ENCODE measurements at regions not wholly inside any gene's neighbourhood (a gene's known extent, or its start where the extent isn't known, plus 50 kb on each side); places are given as distances from the start of the nearest gene placed in this dataset.
"Not testable (repeated sequence)": the region's sequence is repeated elsewhere in the genome, so short reads cannot be mapped to it uniquely, and the experiment has no call there.

- DNase-seq (ENCODE audit: low spot score): no peak
These were observed 115.6 kb upstream of the SPIN4 start for GRCh38 chrX:63466690-63467089.

DNA sequence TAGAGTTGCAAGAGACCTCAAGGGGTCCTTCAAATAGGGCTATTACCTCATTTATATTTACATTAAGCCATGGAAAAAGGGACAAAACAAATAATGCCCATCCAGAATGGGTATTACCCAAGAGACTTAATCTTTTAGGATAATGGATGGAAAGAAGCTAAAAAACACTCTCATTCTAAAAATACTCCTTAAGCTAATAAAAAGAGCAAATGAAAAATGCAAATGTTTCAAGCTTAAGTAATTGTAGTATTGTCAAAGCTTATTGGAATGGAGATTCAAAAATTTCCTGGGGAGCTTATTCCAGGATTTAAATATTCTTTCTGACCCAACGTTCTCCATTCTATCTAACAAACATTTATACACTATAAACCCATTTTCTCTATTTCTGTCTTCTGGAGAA lies 107.8 kb upstream of the SPIN4 start:
- no peak for DNase-seq (ENCODE audit: low spot score)

DNA sequence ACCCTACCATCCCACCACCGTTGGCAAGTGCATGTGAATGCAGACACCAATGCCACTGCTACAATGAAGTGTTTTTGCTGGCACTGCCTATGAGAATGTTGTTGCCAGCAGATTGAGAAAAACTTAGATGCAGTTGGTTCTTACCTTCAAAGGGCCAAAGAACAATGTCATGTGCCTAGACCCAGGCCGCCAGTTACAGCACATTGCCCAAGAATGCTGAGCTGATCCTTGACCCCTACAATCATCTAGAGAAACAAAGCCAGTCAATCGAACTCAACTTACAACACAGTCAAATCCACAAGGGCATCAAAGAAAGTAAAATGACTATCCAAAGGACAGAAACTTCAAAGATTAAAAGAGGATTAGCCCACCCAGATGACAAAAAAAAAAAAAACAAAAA lies 102.4 kb upstream of the SPIN4 start:
- DNase-seq (ENCODE audit: low spot score): no peak

DNA sequence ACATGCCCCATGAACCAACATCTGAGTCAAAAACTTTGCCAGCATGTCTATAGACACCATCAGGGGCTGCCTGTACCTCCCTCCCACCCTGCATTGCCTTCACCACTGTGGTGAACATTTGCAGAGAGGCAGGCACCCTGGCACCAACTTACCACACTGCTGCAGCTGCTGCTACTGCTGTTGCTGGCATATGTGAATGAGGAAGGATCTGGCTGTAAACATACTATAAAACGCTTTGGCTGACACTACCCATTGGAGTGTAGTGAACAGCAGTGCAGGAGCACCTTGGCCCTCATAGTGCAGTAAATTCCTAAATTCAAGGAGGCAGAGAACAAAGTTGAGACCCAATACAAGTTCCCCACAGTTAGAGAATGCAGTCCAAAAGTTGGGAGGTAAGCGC lies 90.6 kb upstream of the SPIN4 start:
- DNase-seq (ENCODE audit: low spot score): no peak

- DNase-seq (ENCODE audit: low spot score): no peak
These were observed 88.4 kb upstream of the SPIN4 start for GRCh38 chrX:63439580-63439979.

DNA sequence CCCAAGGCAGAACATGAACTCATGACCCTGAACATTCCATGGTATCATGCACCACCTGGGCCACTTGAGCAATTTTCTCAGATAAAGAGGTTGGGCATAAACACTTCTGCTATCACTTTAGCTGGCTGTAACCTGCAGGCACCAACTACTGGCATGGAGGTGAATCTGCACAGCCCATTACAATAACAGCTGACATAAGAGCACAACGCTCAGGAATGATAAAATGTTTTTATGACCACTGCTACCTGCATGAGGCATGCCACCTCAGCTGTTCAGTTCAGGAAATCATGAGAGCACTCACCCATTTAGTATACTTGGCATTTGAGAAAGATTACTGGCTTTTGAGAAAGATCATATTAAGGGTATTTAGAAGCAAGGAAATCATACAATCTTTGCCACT lies 85.7 kb upstream of the SPIN4 start:
- no peak for DNase-seq (ENCODE audit: low spot score)

DNA sequence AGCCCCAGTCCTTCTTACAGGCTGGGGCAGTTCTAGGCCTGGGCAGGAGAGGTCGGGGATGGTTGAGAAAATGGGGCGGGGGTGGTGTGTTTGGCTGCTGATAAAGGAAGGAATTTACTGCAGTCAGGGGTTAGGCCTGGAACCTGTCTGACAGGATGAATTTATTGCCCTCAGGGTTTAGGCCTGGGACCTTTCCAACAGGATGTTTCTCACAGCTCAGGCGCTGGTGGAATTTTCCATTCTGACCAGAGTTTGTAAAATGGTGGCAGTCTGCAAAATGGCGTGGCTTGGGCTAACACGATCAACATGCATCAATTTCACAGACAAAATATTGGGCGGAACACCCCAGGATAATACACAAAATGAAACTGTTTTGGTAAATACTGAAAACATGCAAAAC lies 83.5 kb upstream of the SPIN4 start:
- no peak for DNase-seq (ENCODE audit: low spot score)

DNA sequence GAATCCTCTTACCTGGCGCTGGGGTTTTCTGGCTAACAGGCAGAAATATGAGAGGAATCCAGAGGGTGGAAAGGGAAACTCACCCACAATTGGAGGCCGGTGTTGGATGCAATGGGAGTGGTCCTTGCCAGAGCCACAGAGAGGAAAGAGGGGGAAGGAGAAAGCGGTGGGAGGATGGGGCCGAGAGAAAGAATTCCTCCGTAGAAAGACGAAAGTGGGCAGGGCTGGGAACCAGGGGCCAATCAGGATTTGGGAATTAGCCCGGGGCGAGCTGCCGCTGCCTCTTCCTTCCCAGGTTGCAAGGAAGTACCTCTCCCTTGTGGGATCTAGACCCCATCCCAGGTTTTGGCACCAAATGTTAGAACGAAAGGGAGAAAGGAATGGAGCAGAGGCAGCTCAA lies 83.1 kb upstream of the SPIN4 start:
- DNase-seq (ENCODE audit: low spot score): no peak

DNA sequence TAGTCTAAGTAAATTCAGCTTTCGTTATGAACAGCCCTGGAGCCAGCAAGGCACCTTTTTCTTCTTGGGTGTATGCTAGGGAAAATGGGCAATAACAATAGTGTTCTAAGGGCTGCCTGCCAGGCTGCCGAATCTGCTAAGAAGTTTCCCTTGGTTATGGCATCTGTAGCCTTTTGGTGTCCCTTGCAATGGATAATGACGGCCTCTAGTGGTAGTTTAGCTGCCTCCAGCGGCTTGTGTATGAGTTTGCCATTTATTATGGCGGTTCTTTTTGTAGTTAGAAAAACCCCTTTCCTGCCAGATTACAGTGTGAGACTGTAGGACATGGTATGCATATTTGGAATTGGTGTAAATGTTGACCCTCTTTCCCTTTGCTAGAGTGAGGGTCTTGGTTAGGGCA lies 78.9 kb upstream of the SPIN4 start:
- DNase-seq (ENCODE audit: low spot score): no peak

GRCh38 chrX:63428348-63428747 lies 77.2 kb upstream of the SPIN4 start:
- DNase-seq (ENCODE audit: low spot score): no peak

DNA sequence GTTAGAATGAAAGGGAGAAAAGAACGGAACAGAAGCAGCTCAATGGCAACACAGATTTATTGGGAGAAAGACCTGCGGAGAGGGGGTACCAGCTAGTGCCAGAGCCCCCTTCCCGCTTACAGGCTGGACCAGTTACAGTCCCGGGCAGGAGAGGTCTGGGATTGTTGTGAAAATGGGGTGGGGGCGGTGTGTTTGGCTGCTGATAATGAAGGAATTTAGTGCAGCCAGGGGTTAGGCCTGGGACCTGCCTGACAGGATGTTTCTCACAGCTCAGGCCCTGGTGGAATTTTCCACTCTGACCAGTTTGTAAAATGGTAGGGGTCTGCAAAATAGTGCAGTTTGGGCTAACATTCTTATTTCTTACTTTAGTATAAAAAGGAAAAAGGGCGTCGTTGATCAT lies 75.4 kb upstream of the SPIN4 start:
- DNase-seq (ENCODE audit: low spot score): no peak

- no peak for DNase-seq (ENCODE audit: low spot score)
These were observed 72.9 kb upstream of the SPIN4 start for GRCh38 chrX:63424063-63424462.

- DNase-seq (ENCODE audit: low spot score): no peak
These were observed 70.3 kb upstream of the SPIN4 start for GRCh38 chrX:63421411-63421810.

GRCh38 chrX:63418211-63418610 lies 67.1 kb upstream of the SPIN4 start:
- DNase-seq (ENCODE audit: low spot score): no peak

DNA sequence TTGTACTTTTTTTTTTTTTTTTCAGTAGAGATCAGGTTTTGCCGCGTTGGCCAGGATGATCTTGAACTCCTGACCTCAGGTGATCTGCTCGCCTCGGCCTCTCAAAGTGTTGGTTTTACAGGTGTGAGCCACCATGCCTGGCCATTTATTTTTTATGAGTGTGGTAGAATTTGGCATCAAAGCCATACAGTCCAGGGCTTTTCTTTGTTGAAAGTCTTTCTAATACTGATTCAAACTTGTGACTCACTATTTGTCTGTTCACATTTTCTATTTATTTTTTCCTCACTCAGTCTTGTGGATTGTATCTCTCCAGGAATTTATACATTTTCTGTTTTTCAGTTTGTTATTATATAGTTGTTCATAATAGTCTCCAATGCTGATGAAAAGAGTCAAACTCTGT lies 66.5 kb upstream of the SPIN4 start:
- no peak for DNase-seq (ENCODE audit: low spot score)

DNA sequence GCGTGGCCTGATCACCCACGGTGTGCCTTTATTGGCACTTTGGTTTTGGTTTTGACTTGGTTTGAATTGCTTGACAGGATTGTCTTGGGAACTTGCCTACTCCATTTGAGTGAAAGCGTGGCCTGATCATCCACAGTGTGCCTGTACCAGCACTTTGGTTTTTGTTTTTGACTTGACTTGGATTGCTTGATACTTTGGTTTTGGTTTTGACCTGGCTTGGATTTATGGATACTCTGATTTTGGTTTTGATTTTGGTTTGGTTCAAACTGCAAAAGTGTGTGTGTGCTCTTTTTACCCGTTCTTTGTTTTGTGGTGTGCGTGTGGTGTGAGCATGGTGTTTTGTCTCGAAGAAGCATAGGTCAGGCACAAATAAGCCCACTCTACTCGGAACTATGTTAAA lies 58.8 kb upstream of the SPIN4 start:
- DNase-seq (ENCODE audit: low spot score): not testable (repeated sequence)

DNA sequence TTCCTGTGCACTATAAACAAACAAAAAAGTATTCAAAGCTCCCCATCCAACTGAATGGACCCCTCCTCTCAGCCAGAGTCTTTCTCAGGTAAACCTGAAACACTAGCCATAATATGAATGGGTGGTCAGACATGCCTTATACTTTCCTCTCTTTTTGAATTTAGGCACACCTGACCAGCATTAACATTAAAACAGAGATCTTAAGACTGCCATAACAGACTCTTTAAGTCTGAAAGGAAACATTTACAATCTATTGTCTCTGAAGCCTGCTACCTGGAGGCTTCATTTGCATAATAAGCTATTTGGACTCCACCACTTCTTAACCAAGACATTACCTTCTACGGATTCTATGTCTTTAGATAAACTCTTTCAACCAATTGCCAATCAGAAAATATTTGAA lies 56.9 kb upstream of the SPIN4 start:
- DNase-seq (ENCODE audit: low spot score): no peak

GRCh38 chrX:63404332-63404731 lies 53.2 kb upstream of the SPIN4 start:
- DNase-seq (ENCODE audit: low spot score): no peak

- no peak for DNase-seq (ENCODE audit: low spot score)
These were observed 51.0 kb upstream of the SPIN4 start for GRCh38 chrX:63402106-63402505.
